A549 (cell line): ENCODE measurements at regions not wholly inside any gene's neighbourhood (a gene's known extent, or its start where the extent isn't known, plus 50 kb on each side); places are given as distances from the start of the nearest gene placed in this dataset.

Source experiments
- ATAC-seq, 2 experiments: fragments of 200-7000 bp in 1 of 2; fragments of >200 bp in 1 of 2; cut with Nextera tagmentation in 1 of 2; cut with Tn5 transposase in 1 of 2; 3 replicates each; pipeline versions ENCODE4 v1.8.0 to v1.9.1; 2018 to 2020; ENCODE audit warnings: mild to moderate bottlenecking in 1 of 2, moderate library complexity in 1 of 2
- CTCF ChIA-PET: fragments of 300-600 bp; sonication (Branson Sonifier 250); formaldehyde crosslinking; extraction: SDS; loops from one replicate; lab custom pipeline; 2021; ENCODE audit warnings: antibody characterized with exemption, inconsistent platforms; lab: Yijun Ruan, JAX
- POLR2A ChIA-PET: fragments of 350-600 bp; formaldehyde crosslinking; extraction: SDS; loops from one replicate; lab custom pipeline; 2021; ENCODE audit warnings: antibody characterized with exemption, inconsistent platforms; lab: Yijun Ruan, JAX
- DNase-seq, 2 experiments: peaks; one replicate each; pipeline versions ENCODE4 v3.0.0 to v3.0.0-alpha.2; 2011 to 2016; ENCODE audit warnings: low read depth in 1 of 2, low spot score in 1 of 2
- FAIRE-seq: peaks from 2 replicates; lab custom pipeline; 2011; peaks lifted over from hg19 to GRCh38; lab: Jason Lieb, UNC
- H3K27ac ChIP-seq, 2 experiments: fragments of >200 bp; sonication (Bioruptor Twin); formaldehyde crosslinking; 3 replicates each; pipeline ENCODE4 v1.5.1; 2016 to 2017
- H3K4me1 ChIP-seq: fragments of >200 bp; sonication (Bioruptor Twin); formaldehyde crosslinking; 3 replicates; pipeline ENCODE4 v1.6.1; 2016
- H3K4me2 ChIP-seq: fragments of >200 bp; sonication (Bioruptor Twin); formaldehyde crosslinking; 3 replicates; pipeline ENCODE4 v1.6.1; 2016
- H3K4me3 ChIP-seq: fragments of >200 bp; sonication (Bioruptor Twin); formaldehyde crosslinking; 3 replicates; pipeline ENCODE4 v1.5.1; 2016
- H3K9me3 ChIP-seq: fragments of >200 bp; sonication (Bioruptor Twin); formaldehyde crosslinking; 3 replicates; pipeline ENCODE4 v1.6.1; 2016
- CBX8 ChIP-seq: fragments of 200-600 bp; sonication (generic); IDR thresholded peaks from 2 replicates; pipeline ENCODE4 v1.6.1; 2016
- CHD4 ChIP-seq: fragments of 200-600 bp; sonication (generic); IDR thresholded peaks from 2 replicates; pipeline ENCODE4 v1.6.1; 2016; ENCODE audit warnings: antibody characterized with exemption, mild to moderate bottlenecking, borderline replicate concordance
- FOSB ChIP-seq: fragments of 250-450 bp; sonication (Bioruptor Pico); IDR thresholded peaks from 2 replicates; pipeline ENCODE4 v1.5.0; 2020; ENCODE audit warnings: mild to moderate bottlenecking, moderate library complexity
- HDAC2 ChIP-seq: fragments of 200-600 bp; sonication (generic); IDR thresholded peaks from 2 replicates; pipeline ENCODE4 v1.6.1; 2016
- HEYL ChIP-seq: fragments of 250-450 bp; sonication (Bioruptor Pico); IDR thresholded peaks from 2 replicates; pipeline ENCODE4 v1.8.0; 2021; ENCODE audit warnings: mild to moderate bottlenecking, moderate library complexity
- HOXB13 ChIP-seq: fragments of 250-450 bp; sonication (Bioruptor Pico); IDR thresholded peaks from 2 replicates; pipeline ENCODE4 v1.5.0; 2020; ENCODE audit warnings: low read depth, mild to moderate bottlenecking, moderate library complexity
- JUN ChIP-seq, 2 experiments: fragments of >200 bp; sonication (Bioruptor Twin); formaldehyde crosslinking; IDR thresholded peaks; 2 replicates in 1 of 2; 3 replicates in 1 of 2; pipeline ENCODE4 v1.6.1; 2016 to 2017
- KDM5A ChIP-seq: fragments of 200-600 bp; sonication (generic); IDR thresholded peaks from 2 replicates; pipeline ENCODE4 v1.6.1; 2016; ENCODE audit warnings: antibody characterized with exemption, mild to moderate bottlenecking
- ZC3H11A ChIP-seq: fragments of 450-650 bp; IDR thresholded peaks from 2 replicates; pipeline ENCODE4 v1.6.1; 2014; ENCODE audit warnings: antibody characterized with exemption, mild to moderate bottlenecking
- ZFP36 ChIP-seq: fragments of 450-650 bp; IDR thresholded peaks from 2 replicates; pipeline ENCODE4 v1.6.1; 2014; ENCODE audit warnings: borderline replicate concordance; ENCODE audit not compliant: partially characterized antibody
- ZNF302 ChIP-seq: fragments of 250-450 bp; sonication (Bioruptor Pico); IDR thresholded peaks from 2 replicates; pipeline ENCODE4 v1.9.0; 2021; ENCODE audit warnings: inconsistent platforms, mild to moderate bottlenecking, moderate library complexity
- ZSCAN20 ChIP-seq: fragments of 250-450 bp; sonication (Bioruptor Pico); IDR thresholded peaks from 2 replicates; pipeline ENCODE4 v1.8.0; 2022; ENCODE audit warnings: mild to moderate bottlenecking, moderate library complexity
- WGBS: methylation state at CpG from one replicate; pipeline ENCODE4 v1.1.6; 2017; ENCODE audit errors: missing lambda C conversion rate; 5-methylcytosine and 5-hydroxymethylcytosine counted together
- TF ChIP-seq, protein P1 (sequence below): fragments of 250-450 bp; sonication (Bioruptor Pico); IDR thresholded peaks from 2 replicates; pipeline ENCODE4 v1.5.0; 2021; ENCODE audit warnings: mild to moderate bottlenecking, moderate library complexity, borderline replicate concordance
- TF ChIP-seq, protein P2 (sequence below): fragments of 450-650 bp; IDR thresholded peaks from 2 replicates; pipeline ENCODE4 v1.6.1; 2014; ENCODE audit warnings: antibody characterized with exemption
- TF ChIP-seq, protein P3 (sequence below): fragments of >200 bp; sonication (Bioruptor Twin); formaldehyde crosslinking; IDR thresholded peaks from 3 replicates; pipeline ENCODE4 v1.6.1; 2016
- TF ChIP-seq, protein P4 (sequence below): fragments of 150-350 bp; IDR thresholded peaks from 2 replicates; pipeline ENCODE4 v1.6.1; 2014; ENCODE audit warnings: low read depth, mild to moderate bottlenecking, low read length

DNA sequence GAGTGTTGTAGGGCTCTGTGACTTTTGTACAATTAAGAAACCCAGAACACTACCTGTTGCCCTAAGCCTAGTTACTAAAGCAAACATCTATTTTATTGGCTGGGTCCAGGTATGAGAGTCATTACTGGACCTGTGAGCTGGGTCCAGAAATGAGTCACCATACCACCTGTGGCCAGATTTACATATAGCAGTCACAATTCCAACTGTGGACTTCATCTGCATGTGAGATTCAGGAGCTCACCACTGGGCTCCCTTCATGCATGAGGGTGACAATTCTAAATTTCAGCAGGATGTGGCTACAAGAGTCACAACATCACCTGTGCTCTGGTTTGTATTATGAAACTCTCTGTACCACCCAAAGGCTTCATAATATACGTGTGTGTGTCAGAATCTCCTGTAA is 2038.0 kb downstream of the TP53TG3F start:
- H3K4me3 ChIP-seq, result no peak overlapping the region
- no peak overlapping the region for H3K4me2 ChIP-seq
- no peak for TF ChIP-seq HDAC2
- TF ChIP-seq FOSB, result no peak
- TF ChIP-seq ZC3H11A, result no peak
- TF ChIP-seq, protein P1, sequence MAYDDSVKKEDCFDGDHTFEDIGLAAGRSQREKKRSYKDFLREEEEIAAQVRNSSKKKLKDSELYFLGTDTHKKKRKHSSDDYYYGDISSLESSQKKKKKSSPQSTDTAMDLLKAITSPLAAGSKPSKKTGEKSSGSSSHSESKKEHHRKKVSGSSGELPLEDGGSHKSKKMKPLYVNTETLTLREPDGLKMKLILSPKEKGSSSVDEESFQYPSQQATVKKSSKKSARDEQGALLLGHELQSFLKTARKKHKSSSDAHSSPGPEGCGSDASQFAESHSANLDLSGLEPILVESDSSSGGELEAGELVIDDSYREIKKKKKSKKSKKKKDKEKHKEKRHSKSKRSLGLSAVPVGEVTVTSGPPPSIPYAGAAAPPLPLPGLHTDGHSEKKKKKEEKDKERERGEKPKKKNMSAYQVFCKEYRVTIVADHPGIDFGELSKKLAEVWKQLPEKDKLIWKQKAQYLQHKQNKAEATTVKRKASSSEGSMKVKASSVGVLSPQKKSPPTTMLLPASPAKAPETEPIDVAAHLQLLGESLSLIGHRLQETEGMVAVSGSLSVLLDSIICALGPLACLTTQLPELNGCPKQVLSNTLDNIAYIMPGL (CRISPR knock-in tag), result no peak
- TF ChIP-seq, protein P2, sequence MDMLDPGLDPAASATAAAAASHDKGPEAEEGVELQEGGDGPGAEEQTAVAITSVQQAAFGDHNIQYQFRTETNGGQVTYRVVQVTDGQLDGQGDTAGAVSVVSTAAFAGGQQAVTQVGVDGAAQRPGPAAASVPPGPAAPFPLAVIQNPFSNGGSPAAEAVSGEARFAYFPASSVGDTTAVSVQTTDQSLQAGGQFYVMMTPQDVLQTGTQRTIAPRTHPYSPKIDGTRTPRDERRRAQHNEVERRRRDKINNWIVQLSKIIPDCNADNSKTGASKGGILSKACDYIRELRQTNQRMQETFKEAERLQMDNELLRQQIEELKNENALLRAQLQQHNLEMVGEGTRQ, result no peak
- TF ChIP-seq, protein P3, sequence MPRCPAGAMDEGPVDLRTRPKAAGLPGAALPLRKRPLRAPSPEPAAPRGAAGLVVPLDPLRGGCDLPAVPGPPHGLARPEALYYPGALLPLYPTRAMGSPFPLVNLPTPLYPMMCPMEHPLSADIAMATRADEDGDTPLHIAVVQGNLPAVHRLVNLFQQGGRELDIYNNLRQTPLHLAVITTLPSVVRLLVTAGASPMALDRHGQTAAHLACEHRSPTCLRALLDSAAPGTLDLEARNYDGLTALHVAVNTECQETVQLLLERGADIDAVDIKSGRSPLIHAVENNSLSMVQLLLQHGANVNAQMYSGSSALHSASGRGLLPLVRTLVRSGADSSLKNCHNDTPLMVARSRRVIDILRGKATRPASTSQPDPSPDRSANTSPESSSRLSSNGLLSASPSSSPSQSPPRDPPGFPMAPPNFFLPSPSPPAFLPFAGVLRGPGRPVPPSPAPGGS, result no peak
- TF ChIP-seq KDM5A, result no peak
- H3K9me3 ChIP-seq, result no peaks in the 10 kb centered on the region; the same call in 2 of the 3 replicates
- DNase-seq, result no peak
- no peak overlapping the region for H3K27ac ChIP-seq
- ChIA-PET POLR2A (no interaction called here), CTCF (no interaction called here)
- H3K4me1 ChIP-seq, result no peaks in the 10 kb centered on the region
- ATAC-seq, result no peak
- FAIRE-seq, result no peak
- 0% methylated on average over 1 of the region's 1 CpG for WGBS

DNA sequence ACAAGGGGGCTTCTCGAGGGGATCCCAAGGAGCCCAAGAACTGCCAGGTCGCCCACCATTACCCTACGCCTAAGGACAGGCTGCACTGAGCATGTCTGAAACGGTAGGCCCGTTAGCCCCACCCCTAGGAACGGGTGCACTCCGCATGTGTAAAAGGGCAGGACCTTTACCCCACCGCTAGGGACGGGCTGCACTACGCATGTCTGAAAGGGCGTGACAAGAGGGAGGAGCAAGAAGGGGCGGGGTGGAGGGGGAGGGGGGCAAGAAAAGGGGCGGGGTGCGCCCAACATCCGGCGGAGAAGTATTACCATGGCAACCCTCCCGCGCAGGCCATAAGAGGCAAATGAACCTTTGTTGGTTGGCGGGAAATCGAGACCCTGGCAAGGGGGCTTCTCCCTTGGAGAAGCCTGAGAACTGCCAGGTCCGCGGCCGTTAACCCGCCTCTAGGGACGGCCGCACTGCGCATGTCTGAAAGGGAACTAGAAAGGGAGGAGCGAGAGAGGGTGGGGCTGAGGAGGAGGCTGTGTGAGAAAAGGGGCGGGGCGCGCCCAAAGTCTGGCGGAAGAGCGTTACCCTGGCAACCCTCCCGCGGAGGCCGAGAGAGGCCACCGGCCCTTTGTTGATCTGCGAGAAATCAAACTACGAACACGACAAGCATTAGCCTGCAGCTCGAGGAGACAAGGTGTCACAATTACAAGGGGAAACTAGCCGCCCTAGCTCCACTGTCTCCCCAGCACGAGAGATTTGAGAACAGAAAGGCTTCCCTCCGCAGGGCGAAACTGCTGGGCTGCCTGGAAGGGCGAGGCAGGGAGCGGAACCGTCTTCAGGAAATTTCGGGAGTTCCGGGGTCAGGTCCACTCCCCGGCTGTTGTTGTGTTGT is 2046.8 kb downstream of the TP53TG3F start:
- TF ChIP-seq CBX8 (no peak), HDAC2 (no peak), ZSCAN20 (CRISPR knock-in tag) (no peak)
- H3K4me1 ChIP-seq, result no peaks in the 10 kb centered on the region
- H3K9me3 ChIP-seq, result no peaks in the 10 kb centered on the region; the same call in 2 of the 3 replicates
- ATAC-seq (peak; percentile 68 to 82), FAIRE-seq (no peak), DNase-seq (peak; percentile 15 to 60)
- ChIA-PET CTCF (no interaction called here), POLR2A (no interaction called here)
- H3K4me3 ChIP-seq, result peak overlapping the region; percentile 33
- WGBS, result 19% methylated on average over 34 of the region's 51 CpGs
- peak overlapping the region; percentile 37; the same call in 2 of the 3 replicates for H3K4me2 ChIP-seq
- H3K27ac ChIP-seq, result peak overlapping the region in 1 of 2 experiments; percentile 74; a peak in 2 of 6 replicates

DNA sequence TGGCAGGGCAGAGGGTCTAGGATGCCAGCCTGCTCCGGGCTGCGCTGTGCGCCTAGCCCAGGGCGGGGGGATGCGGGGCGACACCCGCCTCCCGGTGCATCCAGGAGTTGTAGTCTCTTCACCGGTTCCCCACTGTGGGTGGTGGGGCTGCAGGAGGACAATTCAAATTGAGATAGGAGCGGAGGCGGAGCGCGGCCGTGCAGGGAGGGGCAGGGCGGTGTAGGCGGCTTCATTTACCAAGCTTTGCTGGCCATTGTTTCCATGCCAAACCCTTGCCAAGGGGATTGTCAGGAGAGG is 2047.4 kb downstream of the TP53TG3F start:
- Histone ChIP-seq H3K4me2 (peak overlapping the region; percentile 37; the same call in 2 of the 3 replicates), H3K4me3 (peak overlapping the region; percentile 33; the same call in 2 of the 3 replicates), H3K9me3 (no peaks in the 10 kb centered on the region), H3K4me1 (no peaks in the 10 kb centered on the region), H3K27ac (peak overlapping the region in 1 of 2 experiments; percentile 74; a peak in 2 of 6 replicates)
- ATAC-seq (peak; percentile 21 to 24; a peak in 1 of 6 replicates), DNase-seq (no peak), FAIRE-seq (no peak)
- WGBS, result 61% methylated on average over 10 of the region's 16 CpGs
- TF ChIP-seq HDAC2, result no peak
- TF ChIP-seq ZFP36, result no peak
- TF ChIP-seq, protein P1 (CRISPR knock-in tag), result no peak
- no peak for TF ChIP-seq ZC3H11A
- no peak for TF ChIP-seq CHD4
- TF ChIP-seq HOXB13, result no peak
- no peak for TF ChIP-seq JUN (IDR thresholded peaks at IDR 0.05)
- no peak for TF ChIP-seq HEYL
- TF ChIP-seq, protein P4, sequence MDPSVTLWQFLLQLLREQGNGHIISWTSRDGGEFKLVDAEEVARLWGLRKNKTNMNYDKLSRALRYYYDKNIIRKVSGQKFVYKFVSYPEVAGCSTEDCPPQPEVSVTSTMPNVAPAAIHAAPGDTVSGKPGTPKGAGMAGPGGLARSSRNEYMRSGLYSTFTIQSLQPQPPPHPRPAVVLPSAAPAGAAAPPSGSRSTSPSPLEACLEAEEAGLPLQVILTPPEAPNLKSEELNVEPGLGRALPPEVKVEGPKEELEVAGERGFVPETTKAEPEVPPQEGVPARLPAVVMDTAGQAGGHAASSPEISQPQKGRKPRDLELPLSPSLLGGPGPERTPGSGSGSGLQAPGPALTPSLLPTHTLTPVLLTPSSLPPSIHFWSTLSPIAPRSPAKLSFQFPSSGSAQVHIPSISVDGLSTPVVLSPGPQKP, result no peak
- no peak for TF ChIP-seq ZNF302 (CRISPR knock-in tag)
- TF ChIP-seq, protein P2, result no peak
- no peak for TF ChIP-seq CBX8
- ChIA-PET CTCF (no interaction called here), POLR2A (no interaction called here)
